NCI-H2196 treated with DMSO at 0.1 percent for 48 hours (cell line): ENCODE measurements at regions not wholly inside any gene's neighbourhood (a gene's known extent, or its start where the extent isn't known, plus 50 kb on each side); places are given as distances from the start of the nearest gene placed in this dataset.
A peak's percentile ranks its signal among the peaks of the same experiment; 100 is the strongest.

Source experiments
- DNase-seq: peaks from one replicate; lab custom pipeline; 2025; ENCODE audit not compliant: unreplicated experiment; lab: John Stamatoyannopoulos, UW

GRCh38 chr4:140316799-140317198 is 56.6 kb upstream of the SCOC start:
- no peak for DNase-seq

- DNase-seq = no peak
These were observed 57.5 kb upstream of the SCOC start for GRCh38 chr4:140315970-140316369.

- no peak for DNase-seq
These were observed 58.0 kb upstream of the SCOC start for GRCh38 chr4:140315438-140315837.

GRCh38 chr4:140315019-140315418 is 58.4 kb upstream of the SCOC start:
- no peak for DNase-seq

- DNase-seq = no peak
These were observed 61.3 kb upstream of the SCOC start for GRCh38 chr4:140312100-140312499.

- DNase-seq = no peak
These were observed 62.1 kb upstream of the SCOC start for GRCh38 chr4:140311257-140311835.

GRCh38 chr4:140309124-140309870 is 64.1 kb upstream of the SCOC start:
- no peak for DNase-seq

GRCh38 chr4:140308366-140309123 is 64.9 kb upstream of the SCOC start:
- DNase-seq = no peak

- no peak for DNase-seq
These were observed 68.4 kb upstream of the SCOC start for GRCh38 chr4:140305053-140305452.

GRCh38 chr4:140304346-140304745 is 69.1 kb upstream of the SCOC start:
- no peak for DNase-seq

- DNase-seq = no peak
These were observed 71.1 kb upstream of the SCOC start for GRCh38 chr4:140302151-140302859.

- DNase-seq = peak; percentile 1
These were observed 73.0 kb upstream of the SCOC start for GRCh38 chr4:140300271-140300970.

- DNase-seq = no peak
These were observed 75.4 kb upstream of the SCOC start for GRCh38 chr4:140298001-140298400.

- no peak for DNase-seq
These were observed 76.2 kb upstream of the SCOC start for GRCh38 chr4:140297221-140297570.

- no peak for DNase-seq
These were observed 76.9 kb upstream of the SCOC start for GRCh38 chr4:140296335-140297220.

- DNase-seq = no peak
These were observed 79.5 kb upstream of the SCOC start for GRCh38 chr4:140293979-140294378.

GRCh38 chr4:140291259-140291658 is 82.2 kb upstream of the SCOC start:
- peak; percentile 0 for DNase-seq

GRCh38 chr4:140289486-140289885 is 84.0 kb upstream of the SCOC start:
- no peak for DNase-seq

GRCh38 chr4:140286456-140286855 is 87.0 kb upstream of the SCOC start:
- no peak for DNase-seq

GRCh38 chr4:140284456-140284855 is 89.0 kb upstream of the SCOC start:
- DNase-seq = no peak
